Suprapubic skin (tissue), 4 donors: ENCODE measurements at regions not wholly inside any gene's neighbourhood (a gene's known extent, or its start where the extent isn't known, plus 50 kb on each side); places are given as distances from the start of the nearest gene placed in this dataset.

ENCODE experiments used
- DNase-seq, 2 donors: peaks; one replicate each; pipeline ENCODE4 v3.0.0-alpha.2; 2019; ENCODE audit warnings: low spot score in 2 of 2
- H3K27ac ChIP-seq: fragments of 200-600 bp; sonication (generic); one replicate; pipeline ENCODE4 v1.5.1; 2019
- H3K27me3 ChIP-seq: fragments of 200-600 bp; sonication (generic); one replicate; pipeline ENCODE4 v1.5.1; 2019
- H3K36me3 ChIP-seq: fragments of 200-600 bp; sonication (generic); one replicate; pipeline ENCODE4 v1.5.1; 2019
- H3K4me1 ChIP-seq: fragments of 200-600 bp; sonication (generic); one replicate; pipeline ENCODE4 v1.5.1; 2019
- H3K4me3 ChIP-seq: fragments of 200-600 bp; sonication (generic); one replicate; pipeline ENCODE4 v1.5.1; 2019; ENCODE audit warnings: mild to moderate bottlenecking
- H3K9me3 ChIP-seq: fragments of 200-600 bp; sonication (generic); one replicate; pipeline ENCODE4 v1.5.1; 2019
- EP300 ChIP-seq: sonication (generic); formaldehyde crosslinking; IDR thresholded peaks from one replicate; pipeline ENCODE4 v1.6.1; 2017; ENCODE audit warnings: antibody characterized with exemption
- POLR2A ChIP-seq, 2 donors: fragments of 450-650 bp; IDR thresholded peaks; one replicate each; pipeline ENCODE4 v1.6.1; 2017; ENCODE audit warnings: antibody characterized with exemption in 2 of 2, mild to moderate bottlenecking in 2 of 2, moderate library complexity in 2 of 2
- POLR2AphosphoS5 ChIP-seq, 3 donors: sonication (generic); formaldehyde crosslinking; IDR thresholded peaks; one replicate each; pipeline ENCODE4 v1.6.1; 2017; ENCODE audit warnings: antibody characterized with exemption in 3 of 3
- WGBS: methylation state at CpG from one replicate; pipeline ENCODE4 v1.1.5; 2018; 5-methylcytosine and 5-hydroxymethylcytosine counted together
- TF ChIP-seq, protein P1 (sequence below), 2 donors: fragments of 200-600 bp in 1 of 2; fragments of 450-650 bp in 1 of 2; sonication (generic) in 1 of 2; IDR thresholded peaks; one replicate each; pipeline ENCODE4 v1.5.1; 2016 to 2019; ENCODE audit warnings: antibody characterized with exemption in 2 of 2, mild to moderate bottlenecking in 1 of 2, moderate library complexity in 1 of 2

DNA sequence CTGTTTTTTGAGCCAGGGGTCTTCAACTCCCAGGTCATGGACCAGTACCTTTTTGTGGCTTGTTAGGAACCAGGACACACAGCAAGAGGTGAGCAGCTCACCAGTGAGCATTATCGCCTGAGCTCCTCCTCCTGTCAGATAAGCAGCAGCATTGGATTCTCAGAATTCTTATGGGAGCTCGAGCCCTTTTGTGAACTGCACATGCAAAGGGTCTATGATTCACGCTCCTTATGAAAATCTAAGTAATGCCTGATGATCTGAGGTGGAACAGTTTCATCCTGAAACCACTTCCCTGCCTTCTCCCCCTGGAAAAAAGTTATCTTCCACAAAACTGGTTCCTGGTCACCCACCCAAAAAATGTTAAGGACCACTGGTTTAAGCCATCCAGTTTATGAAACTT is 1047.6 kb downstream of the OTOL1 start:
- Histone ChIP-seq H3K27ac (no peak overlapping the region), H3K4me3 (no peak overlapping the region), H3K36me3 (no peaks in the 10 kb centered on the region), H3K4me1 (no peaks in the 10 kb centered on the region), H3K27me3 (no peaks in the 10 kb centered on the region), H3K9me3 (peaks cover 6% of the 10 kb centered on the region)
- WGBS: 65% methylated on average over 3 of the region's 3 CpGs
- DNase-seq: no peak
- no peak for TF ChIP-seq POLR2A (IDR thresholded peaks at IDR 0.05)
- TF ChIP-seq, protein P1, sequence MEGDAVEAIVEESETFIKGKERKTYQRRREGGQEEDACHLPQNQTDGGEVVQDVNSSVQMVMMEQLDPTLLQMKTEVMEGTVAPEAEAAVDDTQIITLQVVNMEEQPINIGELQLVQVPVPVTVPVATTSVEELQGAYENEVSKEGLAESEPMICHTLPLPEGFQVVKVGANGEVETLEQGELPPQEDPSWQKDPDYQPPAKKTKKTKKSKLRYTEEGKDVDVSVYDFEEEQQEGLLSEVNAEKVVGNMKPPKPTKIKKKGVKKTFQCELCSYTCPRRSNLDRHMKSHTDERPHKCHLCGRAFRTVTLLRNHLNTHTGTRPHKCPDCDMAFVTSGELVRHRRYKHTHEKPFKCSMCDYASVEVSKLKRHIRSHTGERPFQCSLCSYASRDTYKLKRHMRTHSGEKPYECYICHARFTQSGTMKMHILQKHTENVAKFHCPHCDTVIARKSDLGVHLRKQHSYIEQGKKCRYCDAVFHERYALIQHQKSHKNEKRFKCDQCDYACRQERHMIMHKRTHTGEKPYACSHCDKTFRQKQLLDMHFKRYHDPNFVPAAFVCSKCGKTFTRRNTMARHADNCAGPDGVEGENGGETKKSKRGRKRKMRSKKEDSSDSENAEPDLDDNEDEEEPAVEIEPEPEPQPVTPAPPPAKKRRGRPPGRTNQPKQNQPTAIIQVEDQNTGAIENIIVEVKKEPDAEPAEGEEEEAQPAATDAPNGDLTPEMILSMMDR (IDR thresholded peaks at IDR 0.05): no peak
- no peak for TF ChIP-seq EP300
- TF ChIP-seq POLR2AphosphoS5 (IDR thresholded peaks at IDR 0.05): no peak

- H3K4me3 ChIP-seq: no peak overlapping the region
- H3K27ac ChIP-seq: no peak overlapping the region
- peaks cover 6% of the 10 kb centered on the region for H3K9me3 ChIP-seq
- no peaks in the 10 kb centered on the region for H3K27me3 ChIP-seq
- H3K4me1 ChIP-seq: no peaks in the 10 kb centered on the region
- no peak for TF ChIP-seq POLR2A (IDR thresholded peaks at IDR 0.05)
- TF ChIP-seq, protein P1 (IDR thresholded peaks at IDR 0.05): no peak
- TF ChIP-seq EP300: no peak
- no peak for TF ChIP-seq POLR2AphosphoS5 (IDR thresholded peaks at IDR 0.05)
- H3K36me3 ChIP-seq: no peaks in the 10 kb centered on the region
- DNase-seq: no peak
- WGBS: 97% methylated on average over 2 of the region's 2 CpGs
These were observed 1050.3 kb downstream of the OTOL1 start for GRCh38 chr3:162546910-162547309.

DNA sequence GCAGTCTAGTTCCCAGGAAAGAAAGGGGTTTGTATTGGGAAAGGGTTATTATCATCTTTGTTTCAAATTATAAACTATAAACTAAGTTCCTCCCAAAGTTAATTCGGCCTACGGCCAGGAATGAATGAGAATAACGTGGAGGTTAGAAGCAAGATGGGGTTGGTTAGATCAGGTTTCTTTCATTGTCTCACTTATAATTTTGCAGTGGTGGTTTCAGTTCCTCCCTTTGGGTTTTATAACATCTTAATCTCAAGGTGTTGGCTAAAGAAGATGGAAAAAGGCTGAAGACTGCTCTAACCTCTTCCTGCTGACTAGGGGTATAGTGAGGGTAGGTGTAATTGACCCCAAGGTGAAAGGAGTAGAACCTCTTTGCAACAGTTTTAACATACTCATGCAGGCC is 1050.7 kb downstream of the OTOL1 start:
- Histone ChIP-seq H3K4me1 (no peaks in the 10 kb centered on the region), H3K4me3 (no peak overlapping the region), H3K27ac (no peak overlapping the region), H3K36me3 (no peaks in the 10 kb centered on the region), H3K9me3 (peaks cover 6% of the 10 kb centered on the region), H3K27me3 (no peaks in the 10 kb centered on the region)
- TF ChIP-seq EP300: no peak
- no peak for TF ChIP-seq POLR2AphosphoS5 (IDR thresholded peaks at IDR 0.05)
- no peak for TF ChIP-seq POLR2A (IDR thresholded peaks at IDR 0.05)
- TF ChIP-seq, protein P1 (IDR thresholded peaks at IDR 0.05): no peak
- no peak for DNase-seq
- 93% methylated on average over 3 of the region's 3 CpGs for WGBS

GRCh38 chr3:162555761-162556160 is 1059.2 kb downstream of the OTOL1 start:
- 63% methylated on average over 3 of the region's 3 CpGs for WGBS
- Histone ChIP-seq H3K27ac (no peak overlapping the region), H3K9me3 (no peaks in the 10 kb centered on the region), H3K4me1 (no peaks in the 10 kb centered on the region), H3K4me3 (no peak overlapping the region), H3K27me3 (no peaks in the 10 kb centered on the region), H3K36me3 (no peaks in the 10 kb centered on the region)
- no peak for DNase-seq
- TF ChIP-seq POLR2AphosphoS5 (IDR thresholded peaks at IDR 0.05) (no peak), POLR2A (IDR thresholded peaks at IDR 0.05) (no peak), EP300 (no peak)
- TF ChIP-seq, protein P1 (IDR thresholded peaks at IDR 0.05): no peak

- Histone ChIP-seq H3K36me3 (no peaks in the 10 kb centered on the region), H3K27me3 (no peaks in the 10 kb centered on the region), H3K27ac (no peak overlapping the region), H3K9me3 (no peaks in the 10 kb centered on the region), H3K4me3 (no peak overlapping the region), H3K4me1 (no peaks in the 10 kb centered on the region)
- no peak for DNase-seq
- WGBS: 49% methylated on average over 3 of the region's 3 CpGs
- TF ChIP-seq EP300 (no peak), POLR2A (IDR thresholded peaks at IDR 0.05) (no peak), POLR2AphosphoS5 (IDR thresholded peaks at IDR 0.05) (no peak)
- TF ChIP-seq, protein P1 (IDR thresholded peaks at IDR 0.05): no peak
These were observed 1061.4 kb downstream of the OTOL1 start for GRCh38 chr3:162558016-162558415.
